Stimulated activated CD4-positive, alpha-beta T cell treated with anti-CD3 and anti-CD28 coated beads, Interleukin-1b, Interleukin-23, amount 100 ng/mL, for 1 hour (primary cell): ENCODE measurements at regions not wholly inside any gene's neighbourhood (a gene's known extent, or its start where the extent isn't known, plus 50 kb on each side); places are given as distances from the start of the nearest gene placed in this dataset.

ENCODE experiments used
- DNase-seq, 2 donors: peaks; one replicate each; pipeline ENCODE4 v3.0.0-alpha.2; 2020; ENCODE audit warnings: low read depth in 2 of 2

- DNase-seq: no peak
These were observed 142.1 kb downstream of the MED10 start for GRCh38 chr5:6236170-6236793.

- DNase-seq: no peak
These were observed 142.6 kb downstream of the MED10 start for GRCh38 chr5:6235726-6236125.

GRCh38 chr5:6228257-6229250, 149.8 kb downstream of the MED10 start:
- DNase-seq: no peak

- no peak for DNase-seq
These were observed 153.2 kb downstream of the MED10 start for GRCh38 chr5:6225121-6225607.

GRCh38 chr5:6224406-6224805, 153.9 kb downstream of the MED10 start:
- DNase-seq: no peak

- DNase-seq: no peak
These were observed 155.4 kb downstream of the MED10 start for GRCh38 chr5:6222899-6223298.

- no peak for DNase-seq
These were observed 156.2 kb downstream of the MED10 start for GRCh38 chr5:6222121-6222520.

GRCh38 chr5:6221141-6221626, 157.2 kb downstream of the MED10 start:
- no peak for DNase-seq

GRCh38 chr5:6220346-6221088, 157.8 kb downstream of the MED10 start:
- DNase-seq: no peak

GRCh38 chr5:6218517-6218916, 159.8 kb downstream of the MED10 start:
- no peak for DNase-seq

- no peak for DNase-seq
These were observed 160.2 kb downstream of the MED10 start for GRCh38 chr5:6218116-6218515.

GRCh38 chr5:6216471-6217075, 161.8 kb downstream of the MED10 start:
- no peak for DNase-seq

- no peak for DNase-seq
These were observed 162.5 kb downstream of the MED10 start for GRCh38 chr5:6215891-6216290.

GRCh38 chr5:6212244-6212643, 166.1 kb downstream of the MED10 start:
- no peak for DNase-seq

- DNase-seq: no peak
These were observed 171.8 kb downstream of the MED10 start for GRCh38 chr5:6206501-6206900.

GRCh38 chr5:6202968-6203365, 175.4 kb downstream of the MED10 start:
- no peak for DNase-seq

- no peak for DNase-seq
These were observed 176.0 kb downstream of the MED10 start for GRCh38 chr5:6202149-6202967.

- no peak for DNase-seq
These were observed 176.7 kb downstream of the MED10 start for GRCh38 chr5:6201631-6202030.

- DNase-seq: no peak
These were observed 179.8 kb downstream of the MED10 start for GRCh38 chr5:6198531-6198930.

- DNase-seq: no peak
These were observed 180.9 kb downstream of the MED10 start for GRCh38 chr5:6197427-6197826.
